ENCODE measurements at regions not wholly inside any gene's neighbourhood (a gene's known extent, or its start where the extent isn't known, plus 50 kb on each side); places are given as distances from the start of the nearest gene placed in this dataset.
"Not testable (repeated sequence)": the region's sequence is repeated elsewhere in the genome, so short reads cannot be mapped to it uniquely, and the experiment has no call there.

DNA sequence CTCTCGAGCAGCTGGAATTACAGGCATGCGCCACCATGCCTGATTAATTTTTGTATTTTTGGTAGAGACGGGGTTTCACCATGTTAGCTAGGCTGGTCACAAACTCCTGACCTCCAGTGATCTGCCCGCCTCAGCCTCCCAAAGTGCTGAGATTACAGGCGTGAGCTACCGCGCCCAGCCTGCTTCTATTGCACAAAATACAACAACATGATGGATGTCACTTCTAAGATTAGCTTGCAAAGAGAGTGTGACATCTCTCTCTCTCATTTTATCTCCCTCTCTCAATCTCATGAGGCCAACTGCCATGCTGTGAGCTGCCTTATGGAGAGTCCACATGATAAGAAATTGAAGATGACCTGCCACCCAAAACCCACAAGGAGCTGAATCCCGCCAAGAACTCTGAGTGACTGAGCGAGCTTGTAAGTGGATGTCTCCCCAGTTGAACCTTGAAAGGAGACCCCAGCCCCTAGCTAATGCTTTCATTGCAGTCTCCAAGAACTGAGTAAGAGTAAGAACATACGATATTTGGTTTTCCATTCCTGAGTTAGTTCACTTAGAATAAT, 458.5 kb downstream of the RBFOX1 start:
- DNase-seq = no peak

DNA sequence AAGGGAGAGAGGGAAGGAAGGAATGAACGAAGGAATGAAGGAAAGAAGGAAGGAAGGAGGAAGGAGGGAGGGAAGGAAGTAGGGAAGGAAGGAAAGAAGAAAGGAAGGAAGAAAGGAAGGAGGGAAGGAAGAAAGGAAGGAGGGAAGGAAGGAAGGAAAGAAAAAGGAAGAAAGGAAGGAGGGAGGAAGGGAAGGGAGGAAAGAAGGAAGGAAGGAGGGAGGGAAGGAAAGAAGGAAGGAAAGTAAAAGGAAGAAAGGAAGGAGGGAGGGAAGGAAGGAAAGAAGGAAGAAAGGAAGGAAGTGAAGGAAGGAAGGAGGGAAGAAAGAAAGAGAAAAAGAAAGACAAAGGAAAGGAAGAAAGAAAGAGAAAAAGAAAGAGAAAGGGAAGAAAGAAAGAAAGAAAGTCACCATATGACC, 442.4 kb downstream of the RBFOX1 start:
- DNase-seq = no peak

DNA sequence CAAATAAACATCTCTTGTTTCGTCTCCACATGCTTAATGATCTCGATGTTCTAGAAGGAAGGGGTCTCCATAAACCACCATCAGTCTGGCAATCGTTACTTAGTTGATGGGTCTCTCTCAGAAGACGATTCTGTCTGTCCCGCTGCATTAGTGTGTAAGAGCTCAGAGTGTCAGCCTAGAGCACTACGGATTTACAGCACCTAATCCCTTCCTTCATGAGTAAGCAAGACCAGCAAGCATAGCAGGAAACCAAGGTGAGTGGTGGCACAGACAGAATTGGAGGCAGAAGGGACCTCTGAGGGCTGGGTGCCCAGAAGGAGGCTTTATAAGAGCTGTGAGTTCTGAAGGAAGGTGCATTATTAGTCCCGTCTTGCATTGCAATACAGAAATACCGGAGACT, 440.1 kb downstream of the RBFOX1 start:
- no peak for DNase-seq

DNA sequence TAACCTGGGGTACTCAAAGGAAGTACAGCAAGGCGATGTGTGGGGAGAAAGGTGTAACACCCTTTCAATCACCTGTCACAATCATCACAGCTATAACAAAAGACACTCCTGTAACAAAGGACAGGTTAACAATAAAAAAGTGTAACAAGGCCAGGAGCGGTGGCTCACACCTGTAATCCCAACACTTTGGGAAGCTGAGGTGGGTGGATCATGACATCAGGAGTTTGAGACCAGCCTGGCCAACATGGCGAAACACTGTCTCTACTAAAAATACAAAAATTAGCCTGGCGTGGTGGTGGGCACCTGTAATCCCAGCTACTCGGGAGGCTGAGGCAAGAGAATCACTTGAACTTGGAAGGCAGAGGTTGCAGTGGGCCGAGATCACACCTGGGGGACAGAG, 436.4 kb downstream of the RBFOX1 start:
- DNase-seq = not testable (repeated sequence)

DNA sequence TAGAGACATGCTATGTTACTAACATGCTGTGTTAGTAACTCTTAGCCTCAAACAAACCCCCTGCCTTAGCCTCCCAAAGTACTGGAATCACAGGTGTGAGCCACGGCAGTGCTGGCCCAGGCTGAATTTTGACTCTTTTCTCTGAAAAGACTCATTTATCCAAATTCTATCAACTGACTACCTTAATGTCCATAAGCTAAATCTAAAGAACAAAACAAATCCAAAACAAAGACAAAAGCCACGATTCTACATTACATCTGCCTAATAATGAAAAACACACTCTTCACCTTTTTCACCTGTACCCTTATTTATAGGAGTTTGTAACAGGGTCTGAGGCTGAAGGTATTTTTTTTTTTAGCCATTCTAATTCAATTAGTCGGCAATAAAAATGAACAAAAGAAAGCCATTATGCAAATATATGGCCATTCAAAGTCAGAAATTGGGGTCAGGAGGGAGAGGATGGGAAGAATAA, 432.5 kb downstream of the RBFOX1 start:
- no peak for DNase-seq

DNA sequence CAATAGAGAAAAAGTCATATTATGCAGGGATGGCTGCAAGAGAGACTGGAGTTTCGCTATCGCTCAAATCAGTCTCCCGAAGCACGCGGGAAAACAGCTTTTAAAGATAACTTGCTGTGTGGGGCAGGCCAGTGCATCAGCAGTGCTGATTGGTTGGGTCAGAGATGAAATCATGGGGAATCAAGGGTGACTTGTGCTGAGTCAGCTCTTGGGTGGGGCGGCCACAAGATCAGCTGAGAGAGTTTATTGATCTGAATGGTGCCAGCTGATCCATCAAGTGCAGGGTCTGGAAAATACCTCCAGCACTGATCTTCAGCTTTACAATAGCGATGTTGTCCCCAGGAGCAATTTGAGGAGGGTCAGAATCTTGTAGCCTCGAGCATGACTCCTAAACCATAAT, 430.5 kb downstream of the RBFOX1 start:
- no peak for DNase-seq

Measured in T-helper 1 cell (primary cell).